Upper lobe of left lung (tissue), 4 donors: ENCODE measurements at regions not wholly inside any gene's neighbourhood (a gene's known extent, or its start where the extent isn't known, plus 50 kb on each side); places are given as distances from the start of the nearest gene placed in this dataset.

Experiments used
- EP300 ChIP-seq, 4 donors: sonication (generic); formaldehyde crosslinking; IDR thresholded peaks; one replicate each; pipeline ENCODE4 v1.5.1; 2017; ENCODE audit warnings: antibody characterized with exemption in 4 of 4, control low read depth in 2 of 4
- POLR2A ChIP-seq, 4 donors: fragments of 450-650 bp; IDR thresholded peaks; one replicate each; pipeline ENCODE4 v1.5.1; 2016 to 2017; ENCODE audit warnings: antibody characterized with exemption in 4 of 4, mild to moderate bottlenecking in 2 of 4
- POLR2AphosphoS5 ChIP-seq, 2 donors: sonication (generic); formaldehyde crosslinking; IDR thresholded peaks; one replicate each; pipeline ENCODE4 v1.5.1; 2017; ENCODE audit warnings: antibody characterized with exemption in 2 of 2
- TF ChIP-seq, protein P1 (sequence below), 6 experiments: fragments of 450-650 bp in 4 of 6; fragments of 200-600 bp in 2 of 6; sonication (generic) in 2 of 6; IDR thresholded peaks; one replicate each; pipeline ENCODE4 v1.5.1; 2016 to 2019; ENCODE audit warnings: antibody characterized with exemption in 6 of 6

DNA sequence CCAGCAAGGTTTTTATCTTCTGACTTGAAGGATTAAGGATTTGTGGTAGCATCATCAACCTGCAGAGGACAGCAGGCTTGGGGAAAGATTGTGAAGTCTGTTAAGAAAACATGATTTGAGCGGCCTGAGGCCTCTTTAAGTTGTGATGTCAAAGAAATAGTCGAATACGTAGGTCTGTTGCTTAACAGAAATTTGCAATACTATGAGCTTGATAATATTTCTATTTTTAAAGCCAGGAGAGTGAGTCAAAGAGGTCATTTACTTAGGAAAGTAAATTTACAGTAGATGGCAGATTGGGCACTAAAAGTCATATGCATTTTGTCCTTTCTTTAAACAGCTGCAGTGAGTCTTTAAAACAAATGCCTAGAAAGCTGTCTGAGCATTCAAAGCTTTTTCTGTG lies 336.3 kb downstream of the DIPK2A start:
- TF ChIP-seq, protein P1, sequence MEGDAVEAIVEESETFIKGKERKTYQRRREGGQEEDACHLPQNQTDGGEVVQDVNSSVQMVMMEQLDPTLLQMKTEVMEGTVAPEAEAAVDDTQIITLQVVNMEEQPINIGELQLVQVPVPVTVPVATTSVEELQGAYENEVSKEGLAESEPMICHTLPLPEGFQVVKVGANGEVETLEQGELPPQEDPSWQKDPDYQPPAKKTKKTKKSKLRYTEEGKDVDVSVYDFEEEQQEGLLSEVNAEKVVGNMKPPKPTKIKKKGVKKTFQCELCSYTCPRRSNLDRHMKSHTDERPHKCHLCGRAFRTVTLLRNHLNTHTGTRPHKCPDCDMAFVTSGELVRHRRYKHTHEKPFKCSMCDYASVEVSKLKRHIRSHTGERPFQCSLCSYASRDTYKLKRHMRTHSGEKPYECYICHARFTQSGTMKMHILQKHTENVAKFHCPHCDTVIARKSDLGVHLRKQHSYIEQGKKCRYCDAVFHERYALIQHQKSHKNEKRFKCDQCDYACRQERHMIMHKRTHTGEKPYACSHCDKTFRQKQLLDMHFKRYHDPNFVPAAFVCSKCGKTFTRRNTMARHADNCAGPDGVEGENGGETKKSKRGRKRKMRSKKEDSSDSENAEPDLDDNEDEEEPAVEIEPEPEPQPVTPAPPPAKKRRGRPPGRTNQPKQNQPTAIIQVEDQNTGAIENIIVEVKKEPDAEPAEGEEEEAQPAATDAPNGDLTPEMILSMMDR (IDR thresholded peaks at IDR 0.05): no peak
- no peak for TF ChIP-seq POLR2AphosphoS5 (IDR thresholded peaks at IDR 0.05)
- no peak for TF ChIP-seq POLR2A (IDR thresholded peaks at IDR 0.05)
- TF ChIP-seq EP300 (IDR thresholded peaks at IDR 0.05): no peak
